Right kidney (tissue), 1 donor: ENCODE measurements at regions not wholly inside any gene's neighbourhood (a gene's known extent, or its start where the extent isn't known, plus 50 kb on each side); places are given as distances from the start of the nearest gene placed in this dataset.
A peak's percentile ranks its signal among the peaks of the same experiment; 100 is the strongest.
"Not testable (repeated sequence)": the region's sequence is repeated elsewhere in the genome, so short reads cannot be mapped to it uniquely, and the experiment has no call there.

Experiments used
- DNase-seq: peaks from one replicate; pipeline ENCODE4 v3.0.0-alpha.2; 2016

GRCh38 chr5:176060472-176061268 lies 92.6 kb upstream of the THOC3 start:
- not testable (repeated sequence) for DNase-seq

GRCh38 chr5:176061269-176061622 lies 93.1 kb upstream of the THOC3 start:
- not testable (repeated sequence) for DNase-seq

DNA sequence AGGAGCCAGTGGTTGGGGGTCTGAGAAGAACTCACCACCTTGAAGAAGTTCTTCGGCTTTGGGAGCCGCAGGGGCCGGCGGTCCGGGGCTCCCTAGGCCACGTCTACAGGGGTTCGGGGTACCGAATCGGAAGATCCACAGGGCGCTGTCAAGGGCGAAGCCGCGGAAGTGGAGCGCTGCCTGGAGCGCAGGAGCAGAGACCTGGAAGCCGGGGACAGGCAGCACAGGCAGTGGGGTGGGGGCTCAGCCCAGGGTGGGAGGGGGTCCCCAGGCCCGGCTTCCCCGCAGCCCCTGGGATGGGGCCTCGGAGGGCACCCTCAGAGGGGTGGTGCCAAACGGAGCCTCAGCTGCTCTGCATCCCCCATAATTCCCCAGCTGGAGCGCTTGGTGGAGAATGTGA lies 93.5 kb upstream of the THOC3 start:
- not testable (repeated sequence) for DNase-seq

DNA sequence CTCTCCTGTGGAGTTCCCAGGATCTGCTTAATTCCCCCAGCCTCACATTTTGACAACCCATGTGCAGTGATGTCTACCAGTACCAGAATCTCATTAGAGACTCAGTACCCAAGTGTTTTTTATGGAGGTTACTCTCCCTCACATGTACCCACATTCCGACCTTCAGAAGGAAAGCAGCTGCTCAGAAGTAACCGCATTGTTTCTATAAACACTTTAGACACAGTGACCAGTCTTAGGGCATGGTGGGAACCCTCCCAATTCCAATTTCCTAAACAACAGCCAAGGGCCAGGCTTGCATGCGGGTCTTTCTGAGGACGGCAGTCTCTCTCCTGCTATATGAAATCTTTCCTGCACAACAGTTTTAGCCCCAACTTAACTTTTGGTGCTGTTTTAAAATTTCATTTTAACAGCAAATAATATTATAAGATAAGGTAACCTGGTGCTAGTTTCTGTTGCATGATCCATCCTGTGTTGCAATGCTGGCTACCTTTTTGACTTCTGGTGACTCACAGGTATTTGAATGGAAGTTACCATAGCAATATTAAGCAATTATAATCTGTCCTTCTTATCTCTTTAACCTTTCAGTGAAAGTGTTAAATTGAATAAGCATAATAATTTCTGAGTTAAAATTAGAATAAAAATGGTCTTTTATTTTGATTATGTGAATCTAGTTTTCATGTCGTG lies 98.3 kb upstream of the THOC3 start:
- DNase-seq: not testable (repeated sequence)

DNA sequence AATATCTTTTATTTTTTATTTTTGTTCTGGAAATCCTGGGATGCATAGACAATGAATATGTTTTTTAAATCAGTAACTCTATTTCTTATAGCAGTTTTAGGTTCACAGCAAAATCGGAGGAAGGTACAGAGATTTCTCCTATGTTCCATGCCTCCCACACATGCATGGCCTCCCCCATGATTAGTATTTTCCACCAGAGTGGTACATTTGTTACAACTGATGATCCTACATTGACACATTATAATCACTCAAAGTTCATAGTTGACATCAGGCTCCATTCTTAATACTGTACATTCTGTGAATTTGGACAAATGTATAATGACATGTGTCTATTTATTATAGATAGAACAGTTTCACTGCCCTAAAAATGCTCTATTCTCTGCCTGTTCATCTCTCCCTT lies 99.0 kb upstream of the THOC3 start:
- not testable (repeated sequence) for DNase-seq

DNA sequence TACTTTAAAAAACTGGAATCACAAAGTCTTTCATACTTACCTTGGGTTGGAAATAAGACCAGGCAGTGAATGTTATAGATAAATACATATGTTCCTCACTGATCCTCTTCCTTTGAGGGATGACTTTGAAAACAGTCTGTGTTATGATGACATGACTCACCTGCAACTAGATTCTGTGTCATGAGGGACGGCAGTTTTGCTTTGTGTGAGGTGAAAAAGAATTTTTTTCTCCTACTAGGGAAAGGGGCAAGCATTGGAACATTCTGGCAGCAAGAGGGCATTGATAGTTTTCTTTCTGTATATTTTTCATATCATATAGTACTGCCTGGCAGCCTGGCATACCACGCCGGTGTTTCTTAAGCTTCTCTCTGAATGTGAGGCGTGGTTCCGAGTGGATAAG lies 99.8 kb upstream of the THOC3 start:
- DNase-seq: not testable (repeated sequence)

DNA sequence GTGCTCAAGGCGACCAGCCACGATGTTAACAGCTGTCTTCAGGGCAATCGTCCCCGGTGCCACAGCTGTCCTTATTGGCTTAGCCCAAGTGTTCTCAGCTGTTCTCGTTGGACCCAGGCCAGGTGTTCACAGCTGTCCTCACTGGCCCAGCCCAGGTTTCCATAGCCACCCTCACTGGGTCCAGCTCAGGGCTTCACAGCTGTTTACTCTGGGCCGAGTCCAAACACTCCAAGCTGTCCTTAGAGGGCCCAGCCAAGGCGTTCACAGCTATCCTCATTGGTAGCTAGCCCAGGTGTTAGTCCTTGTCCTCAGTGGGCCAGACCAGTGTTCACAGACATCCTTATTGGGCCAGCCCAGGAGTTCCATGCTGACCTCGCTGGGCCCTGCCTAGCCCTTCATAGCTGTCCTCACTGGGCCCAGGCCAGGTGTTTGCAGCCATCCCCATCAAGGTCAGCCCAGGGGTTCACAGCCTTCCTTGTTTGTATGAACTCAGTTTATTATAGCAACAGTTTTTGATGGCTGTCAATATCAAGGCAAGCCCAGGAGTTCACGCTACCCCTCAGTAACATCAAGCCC lies 106.0 kb upstream of the THOC3 start:
- not testable (repeated sequence) for DNase-seq

DNA sequence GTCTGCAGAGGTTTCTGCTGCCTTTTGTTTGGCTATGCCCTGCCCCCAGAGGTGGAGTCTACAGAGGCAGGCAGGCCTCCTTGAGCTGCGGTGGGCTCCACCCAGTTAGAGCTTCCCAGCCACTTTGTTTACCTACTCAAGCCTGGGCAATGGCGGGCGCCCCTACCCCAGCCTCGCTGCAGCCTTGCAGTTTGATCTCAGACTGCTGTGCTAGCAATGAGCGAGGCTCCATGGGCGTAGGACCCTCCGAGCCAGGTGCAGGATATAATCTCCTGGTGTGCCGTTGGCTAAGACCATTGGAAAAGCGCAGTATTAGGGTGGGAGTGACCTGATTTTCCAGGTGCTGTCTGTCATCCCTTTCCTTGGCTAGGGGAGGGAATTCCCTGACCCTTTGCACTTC lies 115.6 kb upstream of the THOC3 start:
- DNase-seq: not testable (repeated sequence)

DNA sequence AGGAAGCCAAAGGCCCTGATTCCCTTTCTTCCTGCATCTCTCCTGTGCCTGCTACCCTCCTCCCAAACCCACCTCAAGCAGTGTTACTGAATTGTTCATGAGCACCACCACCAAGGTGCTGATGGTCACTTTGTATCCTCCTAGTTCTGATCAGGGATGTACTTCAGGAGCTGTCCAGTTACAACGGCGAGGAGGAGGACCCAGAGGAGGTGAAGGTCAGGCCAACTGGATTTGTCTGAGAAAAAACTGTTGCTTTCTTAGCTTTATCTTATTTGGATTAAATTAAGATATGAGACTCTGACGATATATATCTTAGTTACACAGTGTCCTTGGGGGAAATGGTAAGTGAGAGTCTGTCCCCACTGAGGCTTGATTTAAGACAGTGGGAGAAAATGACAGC lies 135.0 kb upstream of the THOC3 start:
- DNase-seq: not testable (repeated sequence)

DNA sequence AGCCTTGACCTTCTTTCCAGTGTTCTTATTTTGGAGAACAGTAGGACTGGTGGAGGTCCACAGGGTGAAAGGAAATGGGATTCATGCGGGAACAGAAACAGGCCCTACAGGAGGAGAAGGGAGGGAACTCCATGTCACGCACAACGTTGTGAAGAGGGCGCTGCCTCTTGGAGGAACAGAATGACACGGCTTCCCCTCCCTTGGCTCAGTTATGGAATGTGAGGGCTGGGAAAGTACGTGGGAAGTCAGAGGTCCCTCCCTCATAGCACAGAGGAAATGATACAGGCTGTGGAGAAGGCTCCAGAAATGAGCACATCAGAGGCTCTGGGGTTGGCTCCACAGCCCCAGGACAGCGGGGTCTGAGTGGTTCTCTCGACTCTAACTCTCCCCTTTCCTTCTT lies 125.3 kb upstream of the SIMC1 start:
- not testable (repeated sequence) for DNase-seq

- DNase-seq: not testable (repeated sequence)
These were observed 124.4 kb upstream of the SIMC1 start for GRCh38 chr5:176113673-176114335.

DNA sequence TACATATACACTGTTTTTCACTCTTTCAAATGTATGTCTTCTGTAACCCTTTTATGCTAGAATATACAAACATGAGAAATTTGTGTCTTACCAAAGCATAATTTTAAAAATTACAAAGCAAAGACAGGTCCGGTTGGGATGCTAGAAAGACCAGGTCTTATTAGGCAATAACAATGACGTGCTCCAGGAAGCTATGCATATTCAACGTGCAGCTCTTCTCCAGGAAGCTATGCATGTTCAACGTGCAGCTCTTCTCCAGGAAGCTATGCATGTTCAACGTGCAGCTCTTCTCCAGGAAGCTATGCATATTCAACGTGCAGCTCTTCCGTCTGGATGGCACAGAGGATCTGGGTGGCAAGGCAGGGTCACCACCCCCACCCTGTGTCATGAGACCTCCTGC lies 123.4 kb upstream of the SIMC1 start:
- not testable (repeated sequence) for DNase-seq

DNA sequence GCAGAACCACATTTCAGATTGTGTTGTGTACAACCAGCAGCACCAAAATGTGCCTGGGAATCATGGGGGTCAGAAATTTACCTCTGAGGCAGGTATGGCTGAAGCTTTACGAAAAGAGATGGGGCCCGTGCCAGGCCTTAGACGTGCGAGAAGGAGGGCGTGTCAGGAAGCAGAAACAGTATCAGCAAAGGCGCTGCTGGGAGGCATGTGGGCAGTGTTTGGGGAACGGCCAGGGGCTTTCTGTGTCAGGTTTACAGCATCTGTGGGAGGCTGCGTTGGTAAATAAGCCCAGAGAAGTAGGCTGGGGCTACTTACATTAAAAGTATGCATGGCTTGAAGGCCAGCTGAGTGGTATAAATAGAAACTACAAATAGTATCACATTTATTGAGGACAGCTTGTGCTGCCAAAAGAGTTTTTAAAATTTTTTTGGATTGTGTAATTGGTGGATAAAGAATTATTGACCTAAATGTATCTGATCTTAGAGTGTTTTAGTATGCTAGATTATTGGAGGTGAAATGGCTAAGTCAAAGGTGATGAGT lies 120.5 kb upstream of the SIMC1 start:
- not testable (repeated sequence) for DNase-seq

- DNase-seq: not testable (repeated sequence)
These were observed 115.9 kb upstream of the SIMC1 start for GRCh38 chr5:176122361-176122760.

DNA sequence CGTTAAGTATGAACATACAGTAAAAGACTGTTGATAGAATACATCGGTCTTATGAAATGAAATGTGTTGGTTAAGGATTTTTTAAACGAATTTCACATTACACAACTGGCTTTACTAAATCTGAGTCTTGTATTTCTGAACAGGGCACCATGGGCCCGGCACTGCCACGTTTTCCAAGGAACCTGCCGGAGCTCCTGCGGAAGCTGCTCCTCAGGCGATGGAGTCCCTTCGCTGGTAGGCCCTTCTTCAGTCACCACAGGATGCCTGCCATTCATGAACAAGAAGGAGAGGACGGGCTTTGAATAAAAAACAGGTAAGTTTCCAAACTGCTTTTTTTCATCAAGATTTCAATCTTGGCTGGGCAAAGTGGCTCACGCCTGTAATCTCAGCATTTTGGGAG lies 114.1 kb upstream of the SIMC1 start:
- not testable (repeated sequence) for DNase-seq

DNA sequence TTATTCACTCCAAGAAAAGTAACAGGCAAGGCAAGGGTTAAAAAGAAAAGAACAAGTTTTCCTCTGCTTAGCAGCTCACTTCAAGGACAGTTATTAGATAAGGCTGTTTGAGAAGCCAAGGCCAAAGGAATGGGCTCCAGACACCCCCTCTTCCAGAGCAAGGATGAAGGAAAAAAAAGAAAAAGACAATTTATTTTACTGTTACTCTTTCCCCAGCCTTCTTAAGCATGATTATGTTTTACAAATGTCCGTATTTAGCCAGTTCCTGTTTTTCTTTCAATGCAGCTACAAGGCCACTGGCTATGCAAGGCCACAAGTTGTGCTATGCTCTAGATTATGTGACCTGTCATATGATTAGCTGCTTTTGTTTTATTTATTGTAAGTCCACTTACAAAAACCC lies 106.5 kb upstream of the SIMC1 start:
- DNase-seq: no peak

- DNase-seq: no peak
These were observed 105.5 kb upstream of the SIMC1 start for GRCh38 chr5:176132471-176133288.

DNA sequence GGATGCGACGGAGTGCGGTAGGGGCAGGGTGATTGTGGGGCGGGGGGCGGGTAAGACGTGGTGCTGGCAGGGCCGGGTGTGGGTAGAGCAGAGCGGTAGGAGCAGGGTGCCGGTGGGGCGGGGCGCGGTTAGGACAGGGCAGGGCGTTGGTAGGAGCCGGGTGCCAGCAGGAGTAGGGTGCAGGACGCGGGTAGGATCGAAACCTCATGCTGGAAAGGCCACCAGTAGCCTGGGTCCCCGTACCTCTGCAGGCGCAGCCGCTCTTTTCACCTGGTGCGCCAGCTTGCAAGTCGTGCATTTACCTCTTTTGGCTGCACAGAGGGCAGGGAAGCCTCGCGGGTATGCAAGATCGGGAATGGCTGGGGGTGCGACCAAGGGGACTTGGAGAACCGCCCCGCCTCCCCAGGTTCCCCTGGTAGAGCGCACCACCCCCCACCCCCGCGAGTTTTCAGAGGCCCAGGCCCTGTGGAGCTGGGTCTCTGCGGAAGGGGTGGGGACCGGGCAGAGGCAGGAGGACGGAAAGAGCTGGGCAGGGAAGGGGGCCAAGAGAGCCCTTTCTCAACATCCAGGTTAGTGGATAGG lies 104.8 kb upstream of the SIMC1 start:
- no peak for DNase-seq

DNA sequence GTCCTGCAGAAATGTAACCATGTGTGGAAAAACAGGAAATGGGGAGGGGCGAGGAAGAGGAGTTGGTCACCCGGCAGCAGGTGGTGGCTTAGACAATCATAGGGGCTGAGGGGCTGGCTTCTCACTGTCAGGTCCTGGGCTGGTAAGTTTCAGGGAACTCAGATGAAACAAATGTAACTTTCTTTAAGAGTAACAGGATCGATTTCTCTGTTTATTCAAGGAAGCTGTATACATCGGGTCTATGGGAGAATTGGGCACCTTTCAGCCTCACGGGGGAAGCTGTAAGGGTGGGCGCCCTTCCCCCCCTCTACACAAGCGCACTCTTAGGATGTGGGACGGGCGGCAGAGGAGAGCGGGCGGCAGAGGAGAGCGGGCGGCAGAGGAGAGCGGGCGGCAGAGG lies 104.3 kb upstream of the SIMC1 start:
- DNase-seq: peak; percentile 37

DNA sequence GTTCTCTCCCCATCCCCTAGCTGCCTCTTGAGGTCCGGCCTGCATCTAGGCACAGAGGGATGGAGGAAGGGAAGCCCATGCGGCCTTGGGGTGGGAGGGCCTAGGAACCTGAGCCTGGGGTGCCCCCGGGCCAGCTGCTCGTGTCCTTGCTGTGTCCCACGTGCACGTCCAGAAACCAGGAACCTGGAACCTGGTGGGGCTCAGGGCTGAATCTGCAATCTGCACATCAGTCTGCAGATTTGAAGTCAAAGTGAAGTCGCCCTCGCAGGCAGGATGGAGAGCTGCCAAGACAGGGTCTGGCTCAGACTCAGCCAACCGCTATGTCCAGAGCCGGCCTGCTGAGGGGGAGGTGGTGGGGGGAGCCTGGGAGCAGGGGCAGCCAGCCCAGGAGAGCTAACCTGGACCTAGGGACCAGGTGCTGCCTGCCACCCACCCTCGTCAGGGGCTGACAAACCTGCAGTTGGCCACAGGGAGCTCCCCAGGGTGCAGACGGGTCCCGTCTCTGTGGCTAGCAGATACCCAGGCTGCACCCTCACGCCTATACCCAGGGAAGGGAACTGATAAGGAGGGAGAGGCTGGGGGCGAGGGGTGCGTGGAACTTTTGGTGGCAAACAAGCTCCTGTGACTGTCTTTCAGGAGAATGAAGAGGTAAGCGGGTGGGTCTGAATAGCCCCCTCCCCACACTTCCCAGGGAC lies 103.5 kb upstream of the SIMC1 start:
- DNase-seq: no peak

GRCh38 chr5:176140138-176140537 lies 98.1 kb upstream of the SIMC1 start:
- DNase-seq: not testable (repeated sequence)
